HG03378 (cell line): ENCODE measurements at regions not wholly inside any gene's neighbourhood (a gene's known extent, or its start where the extent isn't known, plus 50 kb on each side); places are given as distances from the start of the nearest gene placed in this dataset.

ENCODE experiments used
- ATAC-seq: cut with Tn5 transposase; IDR thresholded peaks from one replicate; pipeline ENCODE4 v1.9.1; 2021; ENCODE audit warnings: mild to moderate bottlenecking, moderate library complexity; ENCODE audit not compliant: unreplicated experiment

- no peak for ATAC-seq
These were observed 435.8 kb downstream of the SPRY1 start for GRCh38 chr4:123832173-123833026.

- ATAC-seq: no peak
These were observed 436.6 kb downstream of the SPRY1 start for GRCh38 chr4:123833171-123833643.

- no peak for ATAC-seq
These were observed 439.4 kb downstream of the SPRY1 start for GRCh38 chr4:123835831-123836590.

- no peak for ATAC-seq
These were observed 440.4 kb downstream of the SPRY1 start for GRCh38 chr4:123836851-123837595.

GRCh38 chr4:123838474-123838873, 441.9 kb downstream of the SPRY1 start:
- no peak for ATAC-seq

GRCh38 chr4:123840197-123840596, 443.6 kb downstream of the SPRY1 start:
- no peak for ATAC-seq

- ATAC-seq: no peak
These were observed 445.0 kb downstream of the SPRY1 start for GRCh38 chr4:123841447-123842121.

GRCh38 chr4:123843137-123843536, 446.5 kb downstream of the SPRY1 start:
- ATAC-seq: no peak

GRCh38 chr4:123844374-123844773, 447.8 kb downstream of the SPRY1 start:
- ATAC-seq: no peak

- ATAC-seq: no peak
These were observed 449.5 kb downstream of the SPRY1 start for GRCh38 chr4:123846092-123846491.

GRCh38 chr4:123846561-123846960, 450.0 kb downstream of the SPRY1 start:
- no peak for ATAC-seq

GRCh38 chr4:123848606-123849005, 452.0 kb downstream of the SPRY1 start:
- ATAC-seq: no peak

GRCh38 chr4:123849495-123849894, 452.9 kb downstream of the SPRY1 start:
- ATAC-seq: no peak

GRCh38 chr4:123851521-123851920, 454.9 kb downstream of the SPRY1 start:
- ATAC-seq: no peak

GRCh38 chr4:123853651-123854050, 457.1 kb downstream of the SPRY1 start:
- no peak for ATAC-seq

- no peak for ATAC-seq
These were observed 460.3 kb downstream of the SPRY1 start for GRCh38 chr4:123856689-123857545.

- ATAC-seq: no peak
These were observed 461.9 kb downstream of the SPRY1 start for GRCh38 chr4:123858465-123858864.

GRCh38 chr4:123862812-123863211, 466.2 kb downstream of the SPRY1 start:
- no peak for ATAC-seq

- no peak for ATAC-seq
These were observed 470.2 kb downstream of the SPRY1 start for GRCh38 chr4:123866796-123867195.
